Sigmoid colon (tissue), 6 donors: ENCODE measurements at regions not wholly inside any gene's neighbourhood (a gene's known extent, or its start where the extent isn't known, plus 50 kb on each side); places are given as distances from the start of the nearest gene placed in this dataset.

Source experiments
- DNase-seq: peaks from one replicate; pipeline ENCODE4 v3.0.0-alpha.2; 2019
- H3K27ac ChIP-seq, 4 donors: fragments of 200-600 bp; sonication (generic); one replicate each; pipeline ENCODE4 v1.5.1; 2016 to 2019; ENCODE audit warnings: mild to moderate bottlenecking in 1 of 4
- H3K27me3 ChIP-seq, 3 donors: fragments of 200-600 bp; sonication (generic); one replicate each; pipeline ENCODE4 v1.5.1; 2019; ENCODE audit warnings: mild to moderate bottlenecking in 1 of 3
- H3K36me3 ChIP-seq, 4 donors: fragments of 200-600 bp; sonication (generic); one replicate each; pipeline ENCODE4 v1.5.1; 2016 to 2019
- H3K4me1 ChIP-seq, 4 donors: fragments of 200-600 bp; sonication (generic); one replicate each; pipeline ENCODE4 v1.5.1; 2017 to 2019
- H3K4me3 ChIP-seq, 4 donors: fragments of 200-600 bp; sonication (generic); one replicate each; pipeline ENCODE4 v1.5.1; 2017 to 2019; ENCODE audit warnings: mild to moderate bottlenecking in 2 of 4, moderate library complexity in 1 of 4
- H3K9me3 ChIP-seq, 4 donors: fragments of 200-600 bp in 3 of 4; sonication (generic) in 3 of 4; one replicate each; pipeline versions ENCODE4 v1.5.1 to v1.6.1; 2013 to 2019
- CTCF ChIP-seq, 4 experiments: fragments of 450-650 bp in 3 of 4; fragments of 200-600 bp in 1 of 4; IDR thresholded peaks; one replicate each; pipeline ENCODE4 v1.5.1; 2016 to 2019; ENCODE audit warnings: antibody characterized with exemption in 4 of 4, mild to moderate bottlenecking in 3 of 4, moderate library complexity in 2 of 4
- EP300 ChIP-seq, 4 donors: sonication (generic); formaldehyde crosslinking; IDR thresholded peaks; one replicate each; pipeline ENCODE4 v1.6.1; 2017; ENCODE audit warnings: antibody characterized with exemption in 4 of 4
- POLR2A ChIP-seq, 2 donors: fragments of 450-650 bp; IDR thresholded peaks; one replicate each; pipeline ENCODE4 v1.6.1; 2016; ENCODE audit warnings: antibody characterized with exemption in 2 of 2, mild to moderate bottlenecking in 2 of 2, moderate library complexity in 2 of 2
- POLR2AphosphoS5 ChIP-seq, 4 donors: sonication (generic); formaldehyde crosslinking; IDR thresholded peaks; one replicate each; pipeline ENCODE4 v1.6.1; 2017; ENCODE audit warnings: antibody characterized with exemption in 4 of 4
- WGBS, 2 donors: extraction: QIAGEN DNeasy Blood & Tissue Kit; methylation state at CpG; one replicate each; pipeline ENCODE4 v1.1.7; 2013; 5-methylcytosine and 5-hydroxymethylcytosine counted together
- intact Hi-C: fragments of 100-400 bp; cut with DNase I; formaldehyde crosslinking; loops from one replicate; pipeline ENCODE4 v1.15.1; 2023
- donor health status: healthy with polysubstance abuse.
- donor health status: healthy.

- TF ChIP-seq CTCF (IDR thresholded peaks at IDR 0.05) (no peak), POLR2A (IDR thresholded peaks at IDR 0.05) (no peak), POLR2AphosphoS5 (IDR thresholded peaks at IDR 0.05) (no peak), EP300 (IDR thresholded peaks at IDR 0.05) (no peak)
- peaks cover 0 to 21% (median 9%) of the 10 kb centered on the region in 4 donors for H3K4me1 ChIP-seq
- no peak overlapping the region for H3K27ac ChIP-seq
- H3K9me3 ChIP-seq, result no peaks in the 10 kb centered on the region
- no peak overlapping the region for H3K4me3 ChIP-seq
- H3K36me3 ChIP-seq, result no peaks in the 10 kb centered on the region
- WGBS, 2 donors, result 88 to 92% methylated on average over 5 of the region's 5 CpGs
- no peaks in the 10 kb centered on the region for H3K27me3 ChIP-seq
- no peak for DNase-seq
- intact Hi-C loops, result no loop called here
Measured at GRCh38 chr20:18971121-18971520, 157.5 kb downstream of the SCP2D1 start.

- 66 to 78% methylated on average over 2 of the region's 2 CpGs for WGBS, 2 donors
- no peaks in the 10 kb centered on the region for H3K36me3 ChIP-seq
- no peak for DNase-seq
- intact Hi-C loops, result no loop called here
- no peaks in the 10 kb centered on the region for H3K27me3 ChIP-seq
- no peak overlapping the region for H3K4me3 ChIP-seq
- TF ChIP-seq CTCF (IDR thresholded peaks at IDR 0.05), result no peak
- no peak overlapping the region for H3K27ac ChIP-seq
- H3K9me3 ChIP-seq, result no peaks in the 10 kb centered on the region
- peaks cover 0 to 21% (median 9%) of the 10 kb centered on the region in 4 donors for H3K4me1 ChIP-seq
Measured at GRCh38 chr20:18971574-18971973, 158.0 kb downstream of the SCP2D1 start.

GRCh38 chr20:18972251-18972876 lies 158.8 kb downstream of the SCP2D1 start:
- no peak for DNase-seq
- peak overlapping the region in 3 of 4 donors; percentile 47 to 59 (median 48) for H3K27ac ChIP-seq
- WGBS, 2 donors, result 92 to 95% methylated on average over 3 of the region's 3 CpGs
- no peak for TF ChIP-seq POLR2A (IDR thresholded peaks at IDR 0.05)
- TF ChIP-seq CTCF (IDR thresholded peaks at IDR 0.05), result no peak
- no peak for TF ChIP-seq POLR2AphosphoS5 (IDR thresholded peaks at IDR 0.05)
- no peak for TF ChIP-seq EP300 (IDR thresholded peaks at IDR 0.05)
- H3K9me3 ChIP-seq, result no peaks in the 10 kb centered on the region
- intact Hi-C loops, result no loop called here
- no peak overlapping the region for H3K4me3 ChIP-seq
- H3K27me3 ChIP-seq, result no peaks in the 10 kb centered on the region
- peaks cover 0 to 21% (median 9%) of the 10 kb centered on the region in 4 donors for H3K4me1 ChIP-seq
- no peaks in the 10 kb centered on the region for H3K36me3 ChIP-seq

- Histone ChIP-seq H3K36me3 (no peaks in the 10 kb centered on the region), H3K9me3 (no peaks in the 10 kb centered on the region), H3K27me3 (no peaks in the 10 kb centered on the region), H3K27ac (peak overlapping the region in 3 of 4 donors; percentile 47 to 59 (median 48)), H3K4me3 (no peak overlapping the region), H3K4me1 (peaks cover 0 to 21% (median 9%) of the 10 kb centered on the region in 4 donors)
- TF ChIP-seq POLR2AphosphoS5 (IDR thresholded peaks at IDR 0.05) (peak; percentile 23 to 65 (median 61)), POLR2A (IDR thresholded peaks at IDR 0.05) (no peak), EP300 (IDR thresholded peaks at IDR 0.05) (no peak), CTCF (IDR thresholded peaks at IDR 0.05) (no peak)
- intact Hi-C loops, result no loop called here
- 65 to 76% methylated on average over 7 of the region's 7 CpGs for WGBS, 2 donors
- peak; percentile 91 for DNase-seq
Measured at GRCh38 chr20:18973529-18974173, 160.1 kb downstream of the SCP2D1 start.
